Fibroblast of skin of abdomen (primary cell): ENCODE measurements at regions not wholly inside any gene's neighbourhood (a gene's known extent, or its start where the extent isn't known, plus 50 kb on each side); places are given as distances from the start of the nearest gene placed in this dataset.

Experiments
- DNase-seq: peaks from one replicate; pipeline ENCODE4 v3.0.0-alpha.2; 2013

DNA sequence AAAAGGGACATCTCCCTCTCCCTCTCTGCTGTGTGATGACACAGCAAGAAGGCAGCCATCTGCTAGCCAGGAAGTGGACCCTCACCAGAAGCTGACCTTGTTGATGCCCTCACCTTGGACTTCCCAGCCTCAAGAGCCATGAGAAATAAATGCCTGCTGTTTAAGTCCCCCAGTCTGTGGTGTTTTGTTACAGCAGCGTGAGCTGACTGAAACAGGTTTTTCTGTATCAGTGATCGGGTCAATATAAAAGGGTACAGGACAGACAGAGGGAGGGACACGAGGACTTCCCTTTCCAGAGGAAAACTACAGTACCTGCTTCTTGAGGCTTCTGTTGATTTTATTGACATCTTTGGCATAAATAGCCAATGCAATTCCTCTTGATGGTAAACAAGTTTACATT, 510.3 kb upstream of the CHAC2 start:
- DNase-seq: no peak

DNA sequence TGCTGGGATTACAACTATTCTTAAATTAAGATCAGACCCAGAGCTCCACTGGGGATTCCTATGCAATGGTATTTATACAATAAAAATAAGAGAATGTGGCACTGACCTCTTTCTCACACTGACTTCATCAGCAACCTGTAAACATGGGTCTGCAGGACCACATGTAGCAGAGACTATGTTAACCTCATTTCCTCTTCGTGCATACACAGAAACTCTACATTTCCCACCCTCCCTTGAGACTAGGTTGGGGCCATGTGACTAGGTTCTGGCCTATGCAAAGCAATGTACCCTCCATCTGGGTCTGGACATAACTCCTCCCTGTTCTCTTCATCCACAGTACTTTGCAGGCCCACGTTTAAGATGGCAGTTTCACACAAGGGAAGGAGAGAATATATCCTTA, 514.4 kb upstream of the CHAC2 start:
- no peak for DNase-seq

GRCh38 chr2:53252115-53252514, 515.5 kb upstream of the CHAC2 start:
- DNase-seq: no peak

DNA sequence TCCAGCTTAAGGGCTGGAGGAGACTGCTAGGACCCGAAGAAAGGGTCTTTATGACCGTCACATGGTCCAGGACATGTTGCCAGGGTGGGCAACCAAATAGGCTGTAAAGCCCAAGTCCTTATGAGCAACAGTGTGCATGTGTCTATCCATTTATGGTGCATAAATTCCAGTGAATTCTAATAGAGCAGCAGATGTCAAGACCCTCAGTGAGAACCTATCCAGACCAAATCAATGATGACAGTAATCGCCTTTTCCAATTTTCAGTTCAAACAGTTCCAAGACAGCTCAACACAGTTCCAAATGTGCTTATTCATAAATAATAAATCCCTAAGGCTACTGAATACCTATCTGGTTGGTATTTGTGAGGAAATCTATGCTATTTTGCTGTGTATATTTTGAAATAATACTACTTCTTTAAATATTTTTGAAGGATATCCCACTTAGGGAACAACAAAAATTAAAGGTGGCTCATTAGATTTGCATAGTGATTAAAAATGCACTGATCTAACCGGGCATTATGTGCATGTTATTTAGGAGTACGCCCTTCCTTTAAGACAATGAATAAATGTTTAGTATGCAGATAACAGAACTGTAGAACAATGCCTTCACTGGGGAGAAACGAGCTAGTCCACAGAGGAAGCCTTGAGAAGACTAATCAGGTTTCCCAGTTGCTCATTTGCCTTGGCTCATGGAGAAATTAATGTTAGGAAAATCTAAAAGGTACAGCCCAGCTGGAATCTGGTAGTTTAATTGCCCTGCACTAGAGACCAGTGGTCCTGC, 519.5 kb upstream of the CHAC2 start:
- DNase-seq: no peak

DNA sequence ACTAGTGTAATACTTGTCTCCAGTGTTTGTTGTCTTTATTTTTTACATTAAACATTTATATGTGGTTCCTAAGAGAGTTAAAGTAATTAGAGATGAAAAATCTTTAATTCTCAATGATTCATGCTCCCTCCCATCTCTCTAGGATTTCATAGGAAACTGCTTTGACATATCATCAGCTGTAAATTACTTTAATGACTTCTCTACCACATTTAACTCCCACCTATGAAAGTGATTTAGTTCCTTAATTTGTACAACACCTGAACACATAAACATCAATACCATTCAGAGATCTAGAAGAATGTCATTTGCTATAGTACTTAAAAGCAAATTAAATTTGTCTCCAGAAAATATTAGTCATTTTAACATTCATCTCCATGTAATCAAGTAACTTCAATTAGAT, 524.2 kb upstream of the CHAC2 start:
- DNase-seq: no peak

- no peak for DNase-seq
Measured at GRCh38 chr2:53242090-53242489, 525.5 kb upstream of the CHAC2 start.

DNA sequence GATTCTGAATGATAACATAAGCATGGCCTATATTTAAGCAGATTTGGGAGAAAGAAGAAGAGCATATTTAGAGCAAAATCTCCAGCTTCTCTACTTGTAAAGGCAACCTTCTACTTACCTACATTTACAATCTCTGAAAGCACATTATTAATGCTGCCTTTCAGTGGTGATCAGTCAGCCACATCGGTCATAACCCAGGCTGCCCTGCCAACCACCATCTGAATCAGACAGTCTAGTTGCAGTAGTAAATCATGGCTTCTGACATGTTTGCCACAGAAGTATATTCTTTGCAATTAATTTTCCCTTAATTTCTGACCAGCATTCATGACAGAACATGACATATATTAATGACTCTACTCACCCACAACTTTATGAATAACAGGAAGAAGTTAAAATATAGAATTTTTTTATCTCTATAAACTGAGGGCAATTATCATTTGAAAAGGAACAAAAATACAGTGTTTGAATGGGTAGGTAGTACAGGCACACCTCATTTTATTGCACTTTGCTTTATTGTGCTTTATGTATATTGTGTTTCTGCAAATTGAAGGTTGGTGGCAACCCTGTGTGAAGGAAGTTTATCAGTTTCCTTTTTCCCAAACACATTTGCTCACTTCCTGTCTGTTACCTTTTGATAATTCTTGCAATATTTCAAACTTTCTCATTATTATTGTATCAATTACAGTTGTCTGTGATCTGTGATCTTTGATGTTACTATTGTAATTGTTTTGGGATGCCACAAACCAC, 531.6 kb upstream of the CHAC2 start:
- peak; percentile 6 for DNase-seq

- peak; percentile 10 for DNase-seq
Measured at GRCh38 chr2:53234548-53234903, 533.1 kb upstream of the CHAC2 start.

DNA sequence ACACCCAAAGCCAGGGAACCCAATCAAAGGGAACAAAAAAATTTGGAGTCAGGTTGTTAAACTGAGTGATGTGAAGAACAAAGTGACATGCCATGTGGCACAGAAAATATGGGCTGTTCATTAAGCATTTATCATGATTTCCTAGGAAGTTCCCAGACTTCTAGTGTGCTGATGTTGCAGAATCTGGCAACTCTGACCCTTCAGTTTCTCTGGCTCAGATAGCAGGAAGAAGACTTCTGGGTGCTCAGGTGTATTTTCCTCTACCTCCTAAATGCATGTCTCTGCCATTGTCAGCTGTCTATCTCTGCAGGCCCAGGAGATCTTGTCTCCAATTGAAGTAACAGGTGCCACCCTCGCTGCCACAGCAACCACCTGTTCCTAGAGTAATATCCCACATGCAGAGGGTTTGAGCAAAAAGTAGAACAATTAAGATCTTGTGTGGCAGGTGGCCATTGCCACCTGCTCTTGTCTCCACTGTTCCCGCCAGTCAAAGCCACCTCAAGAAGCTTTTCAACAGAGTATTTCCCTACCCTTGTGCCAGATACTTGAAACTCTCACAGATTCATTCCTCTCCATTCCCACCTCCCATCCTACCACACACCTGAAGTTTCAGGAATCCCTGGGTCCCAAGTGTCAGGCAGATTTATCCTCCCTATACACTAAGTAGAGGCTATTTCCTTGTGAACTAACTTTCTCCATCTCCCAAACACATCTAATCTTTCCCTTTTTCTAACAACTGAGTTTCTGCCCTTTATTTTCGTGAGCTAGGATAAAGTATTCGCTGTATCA, 533.7 kb upstream of the CHAC2 start:
- DNase-seq: no peak

GRCh38 chr2:53231908-53232307, 535.7 kb upstream of the CHAC2 start:
- DNase-seq: no peak

GRCh38 chr2:53230691-53231090, 536.9 kb upstream of the CHAC2 start:
- DNase-seq: no peak

DNA sequence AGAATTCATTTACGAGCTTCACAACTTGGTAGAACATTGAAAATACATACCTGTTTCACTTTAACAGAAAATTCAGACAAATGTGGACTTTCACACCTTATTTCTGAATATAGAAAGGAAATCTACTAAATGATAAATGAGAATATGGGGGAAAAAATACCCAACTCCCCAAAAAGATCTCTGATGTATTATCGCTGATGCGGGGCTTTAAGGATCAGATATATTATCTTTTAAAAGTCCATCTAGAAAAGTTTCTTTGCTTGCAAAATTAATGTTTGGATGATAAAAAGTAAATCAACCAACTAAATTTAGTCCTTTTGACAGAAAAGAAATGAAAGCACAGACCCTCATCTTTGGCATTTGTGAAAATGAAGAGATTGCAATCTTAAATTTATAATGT, 540.1 kb upstream of the CHAC2 start:
- no peak for DNase-seq

DNA sequence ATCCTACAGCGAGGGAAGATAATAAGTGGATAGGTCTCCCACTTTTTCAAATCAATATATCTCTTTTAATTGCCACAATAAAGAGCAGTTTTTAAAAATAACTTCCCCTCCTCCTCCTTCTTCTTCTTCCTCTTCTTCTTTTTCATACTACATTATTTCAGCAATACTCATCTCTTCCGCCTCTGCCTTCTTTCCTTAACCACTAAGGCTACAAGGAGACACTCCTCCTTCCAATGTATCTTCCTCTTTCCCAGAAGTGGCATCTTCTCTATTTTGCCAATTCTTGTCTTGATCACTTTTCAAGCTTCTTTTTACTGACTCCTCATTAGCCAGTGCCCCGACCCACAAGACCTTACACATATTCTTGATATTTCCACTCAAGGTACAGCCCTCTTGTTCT, 546.6 kb upstream of the CHAC2 start:
- no peak for DNase-seq

- no peak for DNase-seq
Measured at GRCh38 chr2:53217250-53217649, 550.4 kb upstream of the CHAC2 start.

DNA sequence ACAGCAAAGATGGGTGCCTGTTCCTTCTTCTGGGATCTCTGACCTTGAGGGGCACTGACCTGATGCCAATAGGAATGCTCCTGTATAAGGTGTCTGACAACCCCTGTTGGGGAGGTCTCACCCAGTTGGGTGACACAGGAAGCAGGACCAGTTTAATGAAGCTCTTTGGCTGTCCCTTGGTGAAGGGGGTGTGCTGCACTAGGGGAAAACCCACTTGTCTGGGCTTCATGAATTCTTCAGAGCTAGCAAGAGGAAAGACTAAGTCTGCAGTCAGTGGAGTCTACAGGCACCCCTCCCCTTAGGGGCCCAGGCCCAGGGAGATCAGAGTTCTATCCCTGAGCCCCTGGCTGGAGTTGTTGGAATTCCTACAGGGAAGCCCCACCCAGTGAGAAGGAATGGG, 550.8 kb upstream of the CHAC2 start:
- no peak for DNase-seq

DNA sequence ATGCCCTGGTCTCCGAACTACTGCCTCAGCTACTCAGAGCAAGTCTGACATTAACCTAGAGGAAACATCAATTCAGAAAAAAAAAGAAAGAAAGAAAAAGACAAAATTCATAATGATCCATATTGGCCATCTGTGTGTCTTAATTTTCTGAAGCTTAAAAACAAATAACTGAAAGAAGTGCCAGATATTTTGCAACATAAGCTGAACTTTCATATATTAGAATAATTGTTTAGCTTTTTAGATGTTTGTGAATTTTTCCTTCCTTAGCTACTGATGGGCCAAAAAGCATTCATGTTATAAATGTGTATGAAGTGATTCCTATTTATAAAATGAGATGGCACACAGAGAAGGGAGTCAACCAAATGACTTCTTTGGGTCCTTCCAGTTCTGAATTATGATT, 555.0 kb upstream of the CHAC2 start:
- DNase-seq: no peak

GRCh38 chr2:53211201-53211774, 556.3 kb upstream of the CHAC2 start:
- no peak for DNase-seq

GRCh38 chr2:53210538-53210937, 557.1 kb upstream of the CHAC2 start:
- no peak for DNase-seq

- no peak for DNase-seq
Measured at GRCh38 chr2:53209679-53210458, 557.7 kb upstream of the CHAC2 start.

DNA sequence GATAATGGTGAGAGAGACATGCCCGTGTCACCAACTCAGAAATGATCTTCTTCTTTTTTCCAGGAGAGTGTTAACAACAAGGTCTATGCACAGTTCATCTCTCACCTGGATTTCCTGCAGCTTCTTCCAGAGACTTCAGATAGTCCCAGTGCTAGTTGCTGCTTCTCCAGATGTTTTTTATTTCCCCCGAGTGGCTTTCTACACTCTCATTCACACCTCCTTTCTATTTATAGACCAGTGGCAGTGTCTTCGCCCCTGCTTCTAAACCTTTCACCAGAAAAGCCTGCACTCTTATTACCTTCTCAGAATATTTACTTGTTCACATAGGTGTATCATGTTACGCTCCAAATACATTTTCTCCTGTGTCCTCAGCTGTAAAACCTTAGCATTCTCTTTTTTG, 558.8 kb upstream of the CHAC2 start:
- DNase-seq: no peak

DNA sequence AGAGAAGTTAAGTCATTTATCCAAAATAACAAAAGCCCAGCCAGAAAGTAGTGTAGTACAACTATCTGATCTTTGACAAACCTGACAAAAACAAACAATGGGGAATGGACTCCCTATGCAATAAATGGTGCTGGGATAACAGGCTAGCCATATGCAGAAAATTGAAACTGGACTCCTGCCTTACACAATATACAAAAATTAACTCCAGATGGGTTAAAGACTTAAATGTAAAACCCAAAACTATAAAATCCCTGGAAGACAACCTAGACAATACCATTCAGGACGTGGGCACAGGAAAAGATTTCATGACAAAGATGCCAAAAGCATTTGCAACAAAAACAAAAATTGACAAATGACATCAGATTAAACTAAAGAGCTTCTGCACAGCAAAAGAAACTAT, 561.4 kb upstream of the CHAC2 start:
- DNase-seq: peak; percentile 6

- peak; percentile 87 for DNase-seq
Measured at GRCh38 chr2:53202063-53202462, 565.5 kb upstream of the CHAC2 start.
